Smooth muscle cell (in vitro differentiated cells): ENCODE measurements at regions not wholly inside any gene's neighbourhood (a gene's known extent, or its start where the extent isn't known, plus 50 kb on each side); places are given as distances from the start of the nearest gene placed in this dataset.

ENCODE experiments used
- DNase-seq: peaks from one replicate; lab custom pipeline; 2025; ENCODE audit not compliant: unreplicated experiment; lab: John Stamatoyannopoulos, UW
- H2AFZ ChIP-seq: fragments of 200-600 bp; sonication (generic); 2 replicates; pipeline ENCODE4 v1.6.0; 2016; ENCODE audit warnings: antibody characterized with exemption, low read depth, mild to moderate bottlenecking
- H3F3A ChIP-seq: fragments of 200-600 bp; sonication (generic); 2 replicates; pipeline ENCODE4 v1.6.0; 2017; ENCODE audit warnings: antibody characterized with exemption, low read depth
- H3K27ac ChIP-seq: fragments of 200-600 bp; sonication (generic); 2 replicates; pipeline ENCODE4 v1.5.1; 2016; ENCODE audit warnings: low read depth, mild to moderate bottlenecking
- H3K27me3 ChIP-seq: fragments of 200-600 bp; sonication (generic); 2 replicates; pipeline ENCODE4 v1.6.1; 2016; ENCODE audit warnings: low read depth, mild to moderate bottlenecking
- H3K36me3 ChIP-seq: fragments of 200-600 bp; sonication (generic); 2 replicates; pipeline ENCODE4 v1.5.1; 2016; ENCODE audit warnings: low read depth
- H3K4me1 ChIP-seq: fragments of 200-600 bp; sonication (generic); 2 replicates; pipeline ENCODE4 v1.5.1; 2016; ENCODE audit warnings: low read depth
- H3K4me2 ChIP-seq: fragments of 200-600 bp; sonication (generic); 2 replicates; pipeline ENCODE4 v1.6.0; 2016; ENCODE audit warnings: mild to moderate bottlenecking
- H3K4me3 ChIP-seq: fragments of 200-600 bp; sonication (generic); 2 replicates; pipeline ENCODE4 v1.5.1; 2016; ENCODE audit warnings: mild to moderate bottlenecking
- H3K79me2 ChIP-seq: fragments of 200-600 bp; sonication (generic); 2 replicates; pipeline ENCODE4 v1.6.0; 2016; ENCODE audit warnings: low read depth, mild to moderate bottlenecking
- H3K9ac ChIP-seq: fragments of 200-600 bp; sonication (generic); 2 replicates; pipeline ENCODE4 v1.6.0; 2016; ENCODE audit warnings: low read depth
- H3K9me3 ChIP-seq: fragments of 200-600 bp; sonication (generic); replicated peaks from 2 replicates; pipeline ENCODE4 v1.5.1; 2016; ENCODE audit warnings: low read depth
- H4K20me1 ChIP-seq: fragments of 200-600 bp; sonication (generic); 2 replicates; pipeline ENCODE4 v1.6.0; 2016; ENCODE audit warnings: low read depth
- whole genome bisulfite sequencing: methylation state at CpG from one replicate; pipeline ENCODE4 v1.1.7; 2016; ENCODE audit warnings: low lambda C conversion rate; 5-methylcytosine and 5-hydroxymethylcytosine counted together
- TF ChIP-seq, protein P1 (sequence below): fragments of 200-600 bp; sonication (generic); IDR thresholded peaks from 2 replicates; pipeline ENCODE4 v1.5.1; 2017; ENCODE audit warnings: borderline replicate concordance, mild to moderate bottlenecking, antibody characterized with exemption; ENCODE audit not compliant: insufficient read depth, poor library complexity, severe bottlenecking

DNA sequence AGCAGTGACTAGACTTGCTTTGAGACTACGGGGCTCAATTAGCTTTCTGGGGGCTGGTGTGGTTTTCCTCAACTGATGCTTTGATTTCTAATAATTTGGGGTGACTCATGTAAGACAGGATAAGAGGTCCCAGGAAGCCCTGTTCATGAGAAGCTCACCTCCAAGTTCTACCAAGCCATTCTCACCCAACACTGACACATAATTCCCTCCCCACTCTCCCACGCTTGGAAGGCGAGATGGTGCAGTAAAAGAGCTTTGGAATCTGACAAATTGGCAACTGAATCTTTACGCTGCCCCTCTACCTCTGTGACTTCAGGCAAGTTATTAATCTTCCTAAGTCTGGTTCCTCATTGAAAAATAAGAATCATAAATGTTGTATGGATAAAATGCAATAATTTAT lies 299.1 kb upstream of the DUSP10 start:
- Histone ChIP-seq H2AFZ (no peak overlapping the region), H3F3A (peaks cover 6% of the 10 kb centered on the region)
- WGBS = 93% methylated on average over 4 of the region's 4 CpGs

DNA sequence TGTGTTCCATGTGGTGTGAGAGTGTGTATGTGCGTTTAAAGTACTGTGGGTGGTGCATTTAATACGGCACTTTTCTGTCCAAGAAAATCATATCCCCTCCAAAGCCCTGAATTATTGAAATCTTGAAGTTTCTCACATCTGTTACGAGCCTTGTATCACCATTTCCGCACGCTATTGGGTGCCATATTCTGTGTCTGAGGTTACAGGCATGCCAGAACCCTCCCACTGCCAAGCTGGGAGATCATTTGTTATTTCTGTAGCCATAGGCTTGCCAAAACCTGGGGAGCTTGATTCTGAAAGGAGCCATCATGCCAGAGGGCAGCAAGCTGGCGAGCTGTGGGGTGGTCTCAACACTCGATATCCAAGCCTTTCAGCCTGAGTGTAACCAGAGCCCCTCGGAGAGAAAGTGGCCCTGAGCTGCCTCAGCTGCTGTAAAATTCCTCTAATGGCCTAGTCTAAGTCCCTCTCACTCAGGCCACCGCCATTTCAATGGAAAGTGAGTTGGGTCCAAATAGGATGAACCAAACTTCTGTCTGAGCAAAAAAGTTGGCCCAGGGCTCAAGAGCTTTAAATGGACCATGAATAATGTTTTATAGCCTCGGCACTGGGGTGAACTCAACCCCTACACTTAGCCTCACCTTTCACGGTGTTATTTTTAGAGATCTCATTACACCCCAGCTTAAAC lies 298.4 kb upstream of the DUSP10 start:
- TF ChIP-seq, protein P1, sequence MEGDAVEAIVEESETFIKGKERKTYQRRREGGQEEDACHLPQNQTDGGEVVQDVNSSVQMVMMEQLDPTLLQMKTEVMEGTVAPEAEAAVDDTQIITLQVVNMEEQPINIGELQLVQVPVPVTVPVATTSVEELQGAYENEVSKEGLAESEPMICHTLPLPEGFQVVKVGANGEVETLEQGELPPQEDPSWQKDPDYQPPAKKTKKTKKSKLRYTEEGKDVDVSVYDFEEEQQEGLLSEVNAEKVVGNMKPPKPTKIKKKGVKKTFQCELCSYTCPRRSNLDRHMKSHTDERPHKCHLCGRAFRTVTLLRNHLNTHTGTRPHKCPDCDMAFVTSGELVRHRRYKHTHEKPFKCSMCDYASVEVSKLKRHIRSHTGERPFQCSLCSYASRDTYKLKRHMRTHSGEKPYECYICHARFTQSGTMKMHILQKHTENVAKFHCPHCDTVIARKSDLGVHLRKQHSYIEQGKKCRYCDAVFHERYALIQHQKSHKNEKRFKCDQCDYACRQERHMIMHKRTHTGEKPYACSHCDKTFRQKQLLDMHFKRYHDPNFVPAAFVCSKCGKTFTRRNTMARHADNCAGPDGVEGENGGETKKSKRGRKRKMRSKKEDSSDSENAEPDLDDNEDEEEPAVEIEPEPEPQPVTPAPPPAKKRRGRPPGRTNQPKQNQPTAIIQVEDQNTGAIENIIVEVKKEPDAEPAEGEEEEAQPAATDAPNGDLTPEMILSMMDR = no peak
- H3K9ac ChIP-seq = no peak overlapping the region
- H3K4me2 ChIP-seq = no peak overlapping the region
- no peaks in the 10 kb centered on the region for H3K36me3 ChIP-seq
- H3K79me2 ChIP-seq = no peaks in the 10 kb centered on the region
- H4K20me1 ChIP-seq = no peaks in the 10 kb centered on the region
- WGBS = 97% methylated on average over 11 of the region's 11 CpGs
- no peak overlapping the region for H2AFZ ChIP-seq
- no peaks in the 10 kb centered on the region for H3K27me3 ChIP-seq
- no peak overlapping the region for H3K4me3 ChIP-seq
- no peak overlapping the region for H3K27ac ChIP-seq
- DNase-seq = no peak
- no peaks in the 10 kb centered on the region for H3K9me3 ChIP-seq
- H3F3A ChIP-seq = peaks cover 6% of the 10 kb centered on the region
- H3K4me1 ChIP-seq = peaks cover 5% of the 10 kb centered on the region

More for the DNA sequence above, 299.1 kb upstream of the DUSP10 start:
- H3K27me3 ChIP-seq = no peaks in the 10 kb centered on the region
- DNase-seq = no peak
- H3K4me3 ChIP-seq = no peak overlapping the region
- no peaks in the 10 kb centered on the region for H3K9me3 ChIP-seq
- H3K79me2 ChIP-seq = no peaks in the 10 kb centered on the region
- no peak overlapping the region for H3K9ac ChIP-seq
- H3K36me3 ChIP-seq = no peaks in the 10 kb centered on the region
- TF ChIP-seq, protein P1 = no peak
- H3K4me1 ChIP-seq = peaks cover 5% of the 10 kb centered on the region
- no peak overlapping the region for H3K4me2 ChIP-seq
- no peak overlapping the region for H3K27ac ChIP-seq
- H4K20me1 ChIP-seq = no peaks in the 10 kb centered on the region

GRCh38 chr1:222038971-222039370 lies 297.1 kb upstream of the DUSP10 start:
- Histone ChIP-seq H3K27ac (no peak overlapping the region), H3K27me3 (no peaks in the 10 kb centered on the region), H2AFZ (no peak overlapping the region), H3K4me1 (no peaks in the 10 kb centered on the region), H3K36me3 (no peaks in the 10 kb centered on the region), H3K9ac (no peak overlapping the region), H3K4me3 (no peak overlapping the region), H3K9me3 (no peaks in the 10 kb centered on the region), H3F3A (no peaks in the 10 kb centered on the region), H3K79me2 (no peaks in the 10 kb centered on the region), H4K20me1 (no peaks in the 10 kb centered on the region), H3K4me2 (no peak overlapping the region)
- WGBS = 80% methylated on average over 3 of the region's 3 CpGs
- no peak for DNase-seq
- TF ChIP-seq, protein P1 = no peak

DNA sequence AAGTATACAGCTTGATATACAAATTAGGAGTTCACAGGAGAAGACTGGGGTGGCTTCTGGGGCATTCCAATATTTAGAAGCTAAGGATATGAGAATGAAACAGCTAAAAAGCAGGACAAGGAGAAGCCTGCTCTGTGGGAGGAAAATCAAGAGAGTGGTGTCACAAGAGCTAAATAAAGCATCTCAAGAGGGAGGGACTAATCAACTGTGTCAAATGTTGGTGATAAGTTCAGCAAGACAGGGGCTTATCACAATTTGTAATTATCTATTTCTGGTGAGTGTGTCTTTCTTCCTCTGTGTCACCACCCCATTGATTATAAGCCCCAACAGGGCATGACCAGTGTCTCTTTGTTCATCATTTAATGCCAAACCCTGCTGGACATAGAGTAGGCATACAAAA lies 295.8 kb upstream of the DUSP10 start:
- Histone ChIP-seq H3K4me1 (no peaks in the 10 kb centered on the region), H3K79me2 (no peaks in the 10 kb centered on the region), H3K36me3 (no peaks in the 10 kb centered on the region), H2AFZ (no peak overlapping the region), H3K9ac (no peak overlapping the region), H3K9me3 (no peaks in the 10 kb centered on the region), H3F3A (no peaks in the 10 kb centered on the region), H3K27me3 (no peaks in the 10 kb centered on the region), H3K4me3 (no peak overlapping the region), H3K4me2 (no peak overlapping the region), H3K27ac (no peak overlapping the region), H4K20me1 (no peaks in the 10 kb centered on the region)
- TF ChIP-seq, protein P1 = no peak
- DNase-seq = no peak
